Mammary epithelial cell (primary cell): ENCODE measurements at regions not wholly inside any gene's neighbourhood (a gene's known extent, or its start where the extent isn't known, plus 50 kb on each side); places are given as distances from the start of the nearest gene placed in this dataset.

Source experiments
- CTCF ChIP-seq, 2 donors: IDR thresholded peaks in 1 of 2; conservative IDR thresholded peaks in 1 of 2; 2 replicates each; pipeline ENCODE4 v1.5.1; 2011 to 2012; ENCODE audit warnings: inconsistent platforms in 2 of 2, low read length in 2 of 2, mild to moderate bottlenecking in 2 of 2, control low read depth in 1 of 2, low read depth in 1 of 2; ENCODE audit not compliant: insufficient read depth in 1 of 2; ENCODE audit errors: extremely low read depth in 1 of 2
- EZH2 ChIP-seq: IDR thresholded peaks from 2 replicates; pipeline ENCODE4 v1.6.1; 2012; ENCODE audit warnings: low read length, inconsistent platforms, borderline replicate concordance

DNA sequence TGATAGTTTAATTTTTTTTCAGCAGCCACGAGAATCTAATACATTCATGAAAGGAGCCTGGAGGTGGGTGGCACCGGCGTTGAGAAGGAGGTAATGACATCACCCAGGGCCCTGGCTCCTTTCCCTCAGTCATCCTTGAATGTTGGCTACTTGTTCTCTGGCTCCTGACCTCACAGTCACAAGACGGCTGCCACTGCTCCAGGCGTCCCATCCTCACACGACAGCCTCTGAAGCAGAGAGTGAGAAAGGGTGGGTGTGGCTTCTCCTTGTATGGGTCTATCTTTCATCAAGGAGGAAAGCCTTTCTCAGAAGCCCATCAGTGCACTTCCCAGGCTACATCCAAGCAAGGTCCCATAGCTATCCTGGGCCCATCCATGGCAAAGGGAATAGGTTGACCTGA lies 207.6 kb upstream of the C14orf180 start:
- TF ChIP-seq EZH2 (no peak), CTCF (conservative IDR thresholded peaks at IDR 0.05 in 1 of 2, IDR thresholded peaks at IDR 0.05 in 1 of 2; ENCODE audit: extremely low read depth in 1 of 2, insufficient read depth in 1 of 2, low read depth in 1 of 2, low read length in 2 of 2) (no peak)
